BE2C (cell line): ENCODE measurements at regions not wholly inside any gene's neighbourhood (a gene's known extent, or its start where the extent isn't known, plus 50 kb on each side); places are given as distances from the start of the nearest gene placed in this dataset.
"Not testable (repeated sequence)": the region's sequence is repeated elsewhere in the genome, so short reads cannot be mapped to it uniquely, and the experiment has no call there.

Experiments used
- DNase-seq: peaks from one replicate; pipeline ENCODE4 v3.0.0-alpha.2; 2020
- H3K27me3 ChIP-seq: fragments of 250-450 bp; sonication (Bioruptor Pico); 2 replicates; pipeline ENCODE4 v1.5.1; 2020; ENCODE audit warnings: mild to moderate bottlenecking
- H3K36me3 ChIP-seq: fragments of 250-450 bp; sonication (Bioruptor Pico); 2 replicates; pipeline ENCODE4 v1.5.1; 2020; ENCODE audit warnings: mild to moderate bottlenecking
- H3K4me1 ChIP-seq: fragments of 250-450 bp; sonication (Bioruptor Pico); 2 replicates; pipeline ENCODE4 v1.5.1; 2020
- H3K4me3 ChIP-seq: 2 replicates; pipeline ENCODE4 v1.5.1; 2011; ENCODE audit warnings: low read depth, low read length
- H3K9me3 ChIP-seq: fragments of 250-450 bp; sonication (Bioruptor Pico); 2 replicates; pipeline ENCODE4 v1.5.1; 2020
- TF ChIP-seq, protein P1 (sequence below): IDR thresholded peaks from 2 replicates; pipeline ENCODE4 v1.5.1; 2012; ENCODE audit warnings: mild to moderate bottlenecking, low read depth, low read length

GRCh38 chr4:62449538-62449937 lies 1249.4 kb downstream of the ADGRL3 start:
- no peak overlapping the region for H3K4me3 ChIP-seq
- no peaks in the 10 kb centered on the region for H3K36me3 ChIP-seq
- H3K27me3 ChIP-seq = no peaks in the 10 kb centered on the region
- no peak for DNase-seq
- no peaks in the 10 kb centered on the region; the same call in 1 of the 2 replicates for H3K9me3 ChIP-seq
- no peaks in the 10 kb centered on the region for H3K4me1 ChIP-seq
- TF ChIP-seq, protein P1, sequence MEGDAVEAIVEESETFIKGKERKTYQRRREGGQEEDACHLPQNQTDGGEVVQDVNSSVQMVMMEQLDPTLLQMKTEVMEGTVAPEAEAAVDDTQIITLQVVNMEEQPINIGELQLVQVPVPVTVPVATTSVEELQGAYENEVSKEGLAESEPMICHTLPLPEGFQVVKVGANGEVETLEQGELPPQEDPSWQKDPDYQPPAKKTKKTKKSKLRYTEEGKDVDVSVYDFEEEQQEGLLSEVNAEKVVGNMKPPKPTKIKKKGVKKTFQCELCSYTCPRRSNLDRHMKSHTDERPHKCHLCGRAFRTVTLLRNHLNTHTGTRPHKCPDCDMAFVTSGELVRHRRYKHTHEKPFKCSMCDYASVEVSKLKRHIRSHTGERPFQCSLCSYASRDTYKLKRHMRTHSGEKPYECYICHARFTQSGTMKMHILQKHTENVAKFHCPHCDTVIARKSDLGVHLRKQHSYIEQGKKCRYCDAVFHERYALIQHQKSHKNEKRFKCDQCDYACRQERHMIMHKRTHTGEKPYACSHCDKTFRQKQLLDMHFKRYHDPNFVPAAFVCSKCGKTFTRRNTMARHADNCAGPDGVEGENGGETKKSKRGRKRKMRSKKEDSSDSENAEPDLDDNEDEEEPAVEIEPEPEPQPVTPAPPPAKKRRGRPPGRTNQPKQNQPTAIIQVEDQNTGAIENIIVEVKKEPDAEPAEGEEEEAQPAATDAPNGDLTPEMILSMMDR = no peak

DNA sequence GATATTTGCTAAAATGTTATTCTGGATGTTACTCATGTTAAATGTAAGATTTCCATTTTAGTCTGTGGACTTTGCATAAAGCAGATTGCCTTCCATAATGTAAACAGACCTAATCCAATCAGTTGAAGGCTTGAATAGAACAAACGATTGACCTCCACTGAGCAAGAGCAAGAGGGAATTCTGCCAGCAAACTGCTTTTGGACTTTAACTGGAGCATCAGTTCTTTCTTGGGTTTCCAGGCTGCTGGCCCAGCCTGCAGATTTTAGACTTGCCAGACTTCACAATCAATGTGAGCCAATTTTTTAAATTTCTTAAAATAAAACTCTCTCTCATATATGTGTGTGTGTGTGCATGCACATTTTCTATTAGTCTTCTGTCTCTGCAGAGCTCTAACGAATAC lies 1248.8 kb downstream of the ADGRL3 start:
- Histone ChIP-seq H3K27me3 (no peaks in the 10 kb centered on the region), H3K4me3 (no peak overlapping the region), H3K9me3 (no peaks in the 10 kb centered on the region; the same call in 1 of the 2 replicates), H3K36me3 (no peaks in the 10 kb centered on the region), H3K4me1 (no peaks in the 10 kb centered on the region)
- TF ChIP-seq, protein P1 = no peak
- no peak for DNase-seq

- no peaks in the 10 kb centered on the region for H3K36me3 ChIP-seq
- TF ChIP-seq, protein P1 = no peak
- DNase-seq = no peak
- H3K27me3 ChIP-seq = no peaks in the 10 kb centered on the region
- H3K4me3 ChIP-seq = no peak overlapping the region
- no peaks in the 10 kb centered on the region for H3K9me3 ChIP-seq
- no peaks in the 10 kb centered on the region for H3K4me1 ChIP-seq
Measured at GRCh38 chr4:62439051-62439450, 1238.9 kb downstream of the ADGRL3 start.

GRCh38 chr4:62434921-62435320 lies 1234.8 kb downstream of the ADGRL3 start:
- TF ChIP-seq, protein P1 = no peak
- no peaks in the 10 kb centered on the region for H3K27me3 ChIP-seq
- H3K9me3 ChIP-seq = no peaks in the 10 kb centered on the region; the same call in 1 of the 2 replicates
- no peak for DNase-seq
- no peaks in the 10 kb centered on the region for H3K36me3 ChIP-seq
- no peak overlapping the region for H3K4me3 ChIP-seq
- H3K4me1 ChIP-seq = no peaks in the 10 kb centered on the region

DNA sequence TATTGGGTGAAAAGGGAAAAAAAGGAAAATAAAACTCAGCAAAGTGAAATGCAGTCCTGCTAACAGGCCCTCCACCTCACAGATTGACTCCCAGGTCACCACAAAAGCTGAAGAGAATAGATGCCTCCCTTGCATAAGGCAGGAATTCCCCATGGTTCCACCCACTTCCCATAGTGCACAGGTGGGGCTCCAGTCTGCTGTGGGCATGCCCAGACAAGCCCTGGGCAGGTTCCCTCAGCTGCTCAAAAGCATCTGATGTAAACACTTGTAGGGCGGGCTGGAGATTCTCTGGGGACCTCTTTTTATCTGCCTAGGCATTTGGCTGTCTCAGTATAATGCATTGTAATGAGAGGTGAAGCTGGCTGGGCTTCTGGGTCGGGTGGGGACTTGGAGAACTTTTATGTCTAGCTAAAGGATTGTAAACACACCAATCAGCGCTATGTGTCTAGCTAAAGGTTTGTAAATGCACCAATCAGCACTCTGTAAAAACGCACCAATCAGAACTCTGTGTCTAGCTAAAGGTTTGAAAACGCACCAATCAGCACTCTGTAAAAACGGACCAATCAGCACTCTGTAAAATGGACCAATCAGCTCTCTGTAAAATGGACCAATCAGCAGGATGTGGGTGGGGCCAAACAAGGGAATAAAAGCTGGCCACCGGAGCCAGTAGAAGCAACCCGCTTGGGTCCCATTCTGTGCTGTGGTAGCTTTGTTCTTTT lies 1231.5 kb downstream of the ADGRL3 start:
- not testable (repeated sequence) for H3K27me3 ChIP-seq, H3K9me3 ChIP-seq, DNase-seq, H3K4me3 ChIP-seq, H3K36me3 ChIP-seq, H3K4me1 ChIP-seq

DNA sequence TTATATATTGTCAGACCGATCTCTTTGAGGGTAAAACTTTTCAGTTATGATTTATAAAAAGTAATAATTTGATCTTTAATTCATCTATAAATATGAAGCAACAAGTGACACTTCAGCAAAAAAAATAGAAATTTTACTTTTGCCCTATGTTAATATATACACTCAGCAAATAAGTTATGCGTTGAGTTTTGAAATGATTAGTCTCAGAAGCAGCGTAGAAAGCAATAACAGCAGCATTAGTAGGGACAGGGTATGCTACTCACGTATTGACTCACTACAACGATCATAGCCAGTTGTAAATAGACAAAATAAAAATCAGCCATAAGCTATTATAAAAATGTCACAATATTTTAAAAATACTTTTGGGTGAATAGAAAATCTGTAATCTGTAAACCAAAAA lies 1229.2 kb downstream of the ADGRL3 start:
- Histone ChIP-seq H3K9me3 (no peaks in the 10 kb centered on the region; the same call in 1 of the 2 replicates), H3K27me3 (no peaks in the 10 kb centered on the region), H3K4me3 (no peak overlapping the region), H3K36me3 (no peaks in the 10 kb centered on the region), H3K4me1 (no peaks in the 10 kb centered on the region)
- TF ChIP-seq, protein P1 = no peak
- DNase-seq = no peak
